Adrenal gland (tissue), 9 donors: ENCODE measurements at regions not wholly inside any gene's neighbourhood (a gene's known extent, or its start where the extent isn't known, plus 50 kb on each side); places are given as distances from the start of the nearest gene placed in this dataset.

Experiments used
- DNase-seq, 7 donors: peaks; one replicate each; pipeline ENCODE4 v3.0.0-alpha.2; 2019 to 2020
- H3K27ac ChIP-seq, 5 donors: fragments of 200-600 bp; sonication (generic) in 4 of 5; 1 replicate in 3 of 5; 2 replicates in 2 of 5; pipeline versions ENCODE4 v1.5.1 to v1.8.0; 2016 to 2020; ENCODE audit warnings: mild to moderate bottlenecking in 1 of 5
- H3K27me3 ChIP-seq: fragments of 200-600 bp; 2 replicates; pipeline ENCODE4 v1.8.0; 2021
- H3K36me3 ChIP-seq, 2 donors: fragments of 200-600 bp; replicated peaks in 1 of 2; 1 replicate in 1 of 2; 2 replicates in 1 of 2; pipeline versions ENCODE4 v1.5.1 to v1.8.0; 2018 to 2022
- H3K4me1 ChIP-seq, 2 donors: fragments of 200-600 bp; replicated peaks in 1 of 2; 1 replicate in 1 of 2; 2 replicates in 1 of 2; pipeline versions ENCODE4 v1.5.1 to v1.8.0; 2018 to 2021
- H3K4me3 ChIP-seq, 4 donors: fragments of 200-600 bp; sonication (generic) in 3 of 4; one replicate each; pipeline ENCODE4 v1.5.1; 2016 to 2018
- H3K9me3 ChIP-seq, 3 donors: fragments of 200-600 bp; sonication (generic) in 1 of 3; replicated peaks in 1 of 3; 1 replicate in 2 of 3; 2 replicates in 1 of 3; pipeline versions ENCODE4 v1.5.1 to v1.8.0; 2016 to 2021
- POLR2A ChIP-seq, 2 donors: fragments of 450-650 bp; IDR thresholded peaks; one replicate each; pipeline ENCODE4 v1.6.1; 2017; ENCODE audit warnings: antibody characterized with exemption in 2 of 2, mild to moderate bottlenecking in 2 of 2, moderate library complexity in 1 of 2
- WGBS, 4 donors: extraction: QIAGEN DNeasy Blood & Tissue Kit in 2 of 4; methylation state at CpG; one replicate each; pipeline versions ENCODE4 v1.1.5 to v1.1.7; 2013 to 2017; 5-methylcytosine and 5-hydroxymethylcytosine counted together
- intact Hi-C, 2 donors: fragments of 100-400 bp; cut with DNase I; formaldehyde crosslinking; loops; one replicate each; pipeline versions ENCODE4 v1.14.1 to v1.15.0; 2022 to 2023
- TF ChIP-seq, protein P1 (sequence below), 6 experiments: fragments of 450-650 bp in 4 of 6; fragments of 200-600 bp in 2 of 6; sonication (generic) in 1 of 6; IDR thresholded peaks; 1 replicate in 5 of 6; 2 replicates in 1 of 6; pipeline versions ENCODE4 v1.5.1 to v1.8.0; 2016 to 2021; ENCODE audit warnings: antibody characterized with exemption in 6 of 6, mild to moderate bottlenecking in 2 of 6, moderate library complexity in 1 of 6
- donor health status: healthy with polysubstance abuse.
- donor health status: Bipolar disorder and iron deficiency.
- donor health status: DM: yes; HTN: yes; CAD: no.
- donor health status: DM: no; HTN: no; CAD: no.
- donor health status: DM: no; HTN: no; CAD: no.

DNA sequence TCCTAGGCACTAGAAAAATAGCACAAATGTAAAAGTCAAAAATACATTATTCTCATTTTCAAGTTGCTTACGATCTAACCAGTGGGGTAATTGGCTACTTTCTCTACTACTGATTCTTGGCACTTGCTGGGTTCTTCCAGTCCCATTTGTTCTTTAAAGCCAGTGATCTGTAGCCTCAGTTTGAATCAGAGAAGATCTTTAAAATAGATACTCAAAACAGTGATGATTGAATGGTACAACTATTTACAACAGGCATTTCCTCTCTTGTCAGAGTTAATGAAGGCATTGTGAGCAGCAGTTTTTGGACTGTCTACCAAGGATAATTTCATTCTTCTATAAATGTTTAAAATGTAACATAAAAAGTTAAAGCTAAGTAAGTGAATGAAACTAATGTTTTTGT, 128.3 kb upstream of the FSIP2 start:
- TF ChIP-seq, protein P1, sequence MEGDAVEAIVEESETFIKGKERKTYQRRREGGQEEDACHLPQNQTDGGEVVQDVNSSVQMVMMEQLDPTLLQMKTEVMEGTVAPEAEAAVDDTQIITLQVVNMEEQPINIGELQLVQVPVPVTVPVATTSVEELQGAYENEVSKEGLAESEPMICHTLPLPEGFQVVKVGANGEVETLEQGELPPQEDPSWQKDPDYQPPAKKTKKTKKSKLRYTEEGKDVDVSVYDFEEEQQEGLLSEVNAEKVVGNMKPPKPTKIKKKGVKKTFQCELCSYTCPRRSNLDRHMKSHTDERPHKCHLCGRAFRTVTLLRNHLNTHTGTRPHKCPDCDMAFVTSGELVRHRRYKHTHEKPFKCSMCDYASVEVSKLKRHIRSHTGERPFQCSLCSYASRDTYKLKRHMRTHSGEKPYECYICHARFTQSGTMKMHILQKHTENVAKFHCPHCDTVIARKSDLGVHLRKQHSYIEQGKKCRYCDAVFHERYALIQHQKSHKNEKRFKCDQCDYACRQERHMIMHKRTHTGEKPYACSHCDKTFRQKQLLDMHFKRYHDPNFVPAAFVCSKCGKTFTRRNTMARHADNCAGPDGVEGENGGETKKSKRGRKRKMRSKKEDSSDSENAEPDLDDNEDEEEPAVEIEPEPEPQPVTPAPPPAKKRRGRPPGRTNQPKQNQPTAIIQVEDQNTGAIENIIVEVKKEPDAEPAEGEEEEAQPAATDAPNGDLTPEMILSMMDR (IDR thresholded peaks at IDR 0.05) = no peak
- no peak for TF ChIP-seq POLR2A (IDR thresholded peaks at IDR 0.05)
- no peak for DNase-seq
- no peaks in the 10 kb centered on the region for H3K9me3 ChIP-seq
- no peak overlapping the region for H3K27ac ChIP-seq
- no peak overlapping the region for H3K4me3 ChIP-seq
- H3K27me3 ChIP-seq = no peaks in the 10 kb centered on the region
- H3K36me3 ChIP-seq = no peaks in the 10 kb centered on the region
- intact Hi-C loops = no loop called here
- 55 to 79% (median 70%) methylated on average over 1 of the region's 1 CpG for WGBS, 4 donors
- H3K4me1 ChIP-seq = no peaks in the 10 kb centered on the region

DNA sequence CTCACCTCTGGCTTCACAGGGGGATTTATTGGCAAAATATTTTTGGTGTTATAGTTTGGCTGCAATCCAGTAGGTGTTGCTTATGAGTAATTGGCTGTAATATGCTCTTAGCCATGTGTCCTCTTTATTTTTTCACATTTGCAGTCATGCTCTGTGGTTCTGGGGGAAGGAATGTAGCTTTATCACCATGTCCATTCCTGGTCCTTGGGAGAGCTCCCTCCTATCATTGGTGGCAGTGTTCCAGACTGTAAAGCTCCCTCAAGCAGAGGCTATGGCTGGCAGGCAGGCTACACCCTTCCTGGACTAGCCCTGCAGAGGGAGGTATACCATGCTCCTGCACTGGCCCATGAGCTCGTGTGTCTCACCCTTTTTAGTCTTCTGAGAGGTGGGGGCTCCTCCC, 120.0 kb upstream of the FSIP2 start:
- WGBS, 4 donors = 32 to 38% (median 34%) methylated on average over 1 of the region's 1 CpG
- no peak overlapping the region for H3K27ac ChIP-seq
- H3K9me3 ChIP-seq = no peaks in the 10 kb centered on the region
- H3K4me1 ChIP-seq = no peaks in the 10 kb centered on the region
- H3K4me3 ChIP-seq = no peak overlapping the region
- intact Hi-C loops = no loop called here
- DNase-seq = no peak
- no peaks in the 10 kb centered on the region for H3K36me3 ChIP-seq
- no peaks in the 10 kb centered on the region for H3K27me3 ChIP-seq
- TF ChIP-seq, protein P1 (IDR thresholded peaks at IDR 0.05) = no peak
- no peak for TF ChIP-seq POLR2A (IDR thresholded peaks at IDR 0.05)

DNA sequence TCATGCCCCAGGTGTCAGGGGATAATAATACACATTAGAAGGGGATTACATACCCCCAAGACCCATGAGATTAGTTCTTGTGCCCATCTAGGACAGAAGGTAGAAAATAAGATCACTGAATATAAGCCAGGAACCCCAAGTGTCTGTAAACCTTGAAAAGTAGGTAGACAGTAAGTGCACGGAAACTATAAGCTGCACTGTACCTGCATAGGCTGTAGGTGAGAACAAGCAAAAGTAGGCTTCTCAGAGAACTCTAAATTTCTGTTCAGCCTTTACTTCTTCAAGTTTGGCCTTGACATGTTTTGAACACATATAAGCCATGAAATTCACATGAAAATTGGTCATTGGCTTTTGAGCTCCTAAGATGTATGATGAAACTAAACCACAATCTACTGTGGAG, 113.0 kb upstream of the FSIP2 start:
- WGBS, 4 donors = 85 to 96% (median 94%) methylated on average over 1 of the region's 1 CpG
- no peaks in the 10 kb centered on the region for H3K9me3 ChIP-seq
- intact Hi-C loops = no loop called here

DNA sequence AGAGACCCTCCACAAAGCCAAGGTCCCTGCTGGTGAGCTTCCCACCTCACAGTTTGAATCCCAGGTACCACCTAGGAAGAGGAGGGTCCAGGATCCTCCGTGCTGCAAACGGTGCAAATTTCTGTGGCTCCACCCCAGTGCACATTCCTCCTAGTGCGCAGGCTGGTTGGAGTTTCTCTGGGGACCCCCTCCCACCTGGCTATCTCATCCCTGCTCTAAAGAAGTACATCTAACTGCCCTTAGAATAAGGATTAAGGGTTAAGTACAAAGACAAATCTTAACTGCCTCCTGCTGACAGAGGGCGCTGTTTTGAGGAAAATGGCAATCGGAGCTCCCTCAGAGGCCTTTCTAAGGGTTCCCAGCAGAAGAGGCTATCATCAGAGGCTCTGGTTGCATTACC, 109.6 kb upstream of the FSIP2 start:
- no peaks in the 10 kb centered on the region for H3K36me3 ChIP-seq
- H3K27ac ChIP-seq = no peak overlapping the region
- no peaks in the 10 kb centered on the region for H3K4me1 ChIP-seq
- intact Hi-C loops = no loop called here
- no peak overlapping the region for H3K4me3 ChIP-seq
- 19 to 27% (median 25%) methylated on average over 5 of the region's 5 CpGs for WGBS, 4 donors
- DNase-seq = peak in 3 of 7 donors; percentile 7 to 31 (median 15)
- no peaks in the 10 kb centered on the region for H3K9me3 ChIP-seq
- H3K27me3 ChIP-seq = no peaks in the 10 kb centered on the region
- TF ChIP-seq, protein P1 (IDR thresholded peaks at IDR 0.05) = peak in 2 of 6 experiments; percentile 9 to 14
- TF ChIP-seq POLR2A (IDR thresholded peaks at IDR 0.05) = no peak

More for the DNA sequence above, 113.0 kb upstream of the FSIP2 start:
- Histone ChIP-seq H3K27me3 (no peaks in the 10 kb centered on the region), H3K4me3 (no peak overlapping the region), H3K4me1 (no peaks in the 10 kb centered on the region), H3K36me3 (no peaks in the 10 kb centered on the region), H3K27ac (no peak overlapping the region)
- no peak for DNase-seq
- TF ChIP-seq POLR2A (IDR thresholded peaks at IDR 0.05) = no peak
- TF ChIP-seq, protein P1 (IDR thresholded peaks at IDR 0.05) = no peak
